GM12873 (cell line): ENCODE measurements at regions not wholly inside any gene's neighbourhood (a gene's known extent, or its start where the extent isn't known, plus 50 kb on each side); places are given as distances from the start of the nearest gene placed in this dataset.

Experiments
- TF ChIP-seq, protein P1 (sequence below): IDR thresholded peaks from 2 replicates; pipeline ENCODE4 v1.5.1; 2012; ENCODE audit warnings: low read depth, mild to moderate bottlenecking, moderate library complexity, low read length, control low read depth; ENCODE audit not compliant: insufficient read depth; ENCODE audit errors: missing control alignments

DNA sequence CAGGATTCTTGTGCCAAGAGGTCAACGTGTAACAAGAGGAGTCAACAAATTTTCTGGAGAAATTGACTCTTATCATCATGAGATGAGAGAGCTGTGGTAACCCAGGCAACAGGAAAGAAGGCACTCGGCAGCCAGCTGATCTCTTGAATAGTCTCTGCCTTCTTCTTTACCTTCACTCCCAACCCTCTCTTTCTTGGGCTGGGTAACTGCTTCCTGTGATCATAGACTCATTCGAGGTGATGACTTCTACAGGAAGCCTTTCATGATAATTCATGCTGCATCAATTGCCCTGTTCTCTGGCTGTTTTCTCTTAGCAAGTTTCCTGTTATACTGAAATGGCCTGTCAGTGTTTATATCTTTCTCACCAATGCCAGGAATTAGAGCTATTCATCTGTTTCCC is 70.8 kb upstream of the FSTL5 start:
- TF ChIP-seq, protein P1, sequence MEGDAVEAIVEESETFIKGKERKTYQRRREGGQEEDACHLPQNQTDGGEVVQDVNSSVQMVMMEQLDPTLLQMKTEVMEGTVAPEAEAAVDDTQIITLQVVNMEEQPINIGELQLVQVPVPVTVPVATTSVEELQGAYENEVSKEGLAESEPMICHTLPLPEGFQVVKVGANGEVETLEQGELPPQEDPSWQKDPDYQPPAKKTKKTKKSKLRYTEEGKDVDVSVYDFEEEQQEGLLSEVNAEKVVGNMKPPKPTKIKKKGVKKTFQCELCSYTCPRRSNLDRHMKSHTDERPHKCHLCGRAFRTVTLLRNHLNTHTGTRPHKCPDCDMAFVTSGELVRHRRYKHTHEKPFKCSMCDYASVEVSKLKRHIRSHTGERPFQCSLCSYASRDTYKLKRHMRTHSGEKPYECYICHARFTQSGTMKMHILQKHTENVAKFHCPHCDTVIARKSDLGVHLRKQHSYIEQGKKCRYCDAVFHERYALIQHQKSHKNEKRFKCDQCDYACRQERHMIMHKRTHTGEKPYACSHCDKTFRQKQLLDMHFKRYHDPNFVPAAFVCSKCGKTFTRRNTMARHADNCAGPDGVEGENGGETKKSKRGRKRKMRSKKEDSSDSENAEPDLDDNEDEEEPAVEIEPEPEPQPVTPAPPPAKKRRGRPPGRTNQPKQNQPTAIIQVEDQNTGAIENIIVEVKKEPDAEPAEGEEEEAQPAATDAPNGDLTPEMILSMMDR, result no peak

DNA sequence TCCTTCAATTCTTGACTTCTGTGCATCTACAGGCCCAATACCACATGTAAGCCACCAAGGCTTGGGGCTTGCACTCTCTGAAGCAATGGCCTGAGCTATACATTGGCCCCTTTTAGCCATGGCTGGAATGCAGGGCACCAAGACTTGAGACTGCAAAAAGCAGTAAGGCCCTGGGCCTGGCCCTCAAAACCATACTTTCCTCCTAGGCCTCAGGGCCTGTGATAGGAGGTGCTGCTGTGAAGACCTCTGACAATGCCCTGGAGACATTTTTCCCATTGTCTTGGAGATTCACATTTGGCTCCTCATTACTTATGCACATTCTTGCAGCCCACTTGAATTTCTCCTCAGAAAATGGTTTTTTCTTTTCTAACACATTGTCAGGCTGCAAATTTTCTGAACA is 68.5 kb upstream of the FSTL5 start:
- TF ChIP-seq, protein P1, result no peak

DNA sequence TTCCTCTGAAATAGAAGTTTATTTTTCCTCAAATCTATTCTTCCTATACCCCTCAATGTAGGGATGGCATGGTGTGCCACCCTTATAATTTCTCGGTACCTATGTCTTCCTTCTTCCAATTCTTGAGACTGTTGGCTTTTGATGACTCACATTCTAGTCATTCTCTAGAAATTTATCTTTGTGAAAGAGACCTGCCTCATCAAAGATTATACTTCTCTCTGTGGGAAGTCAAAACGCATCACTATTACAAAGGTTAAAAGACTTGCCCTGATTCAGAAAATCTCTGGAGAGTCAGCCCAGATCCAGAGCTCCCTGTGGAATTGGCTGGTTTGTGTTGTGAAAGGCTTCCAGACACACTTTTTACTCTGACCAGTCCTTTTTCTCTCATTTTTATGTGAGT is 65.9 kb upstream of the FSTL5 start:
- TF ChIP-seq, protein P1, result no peak

DNA sequence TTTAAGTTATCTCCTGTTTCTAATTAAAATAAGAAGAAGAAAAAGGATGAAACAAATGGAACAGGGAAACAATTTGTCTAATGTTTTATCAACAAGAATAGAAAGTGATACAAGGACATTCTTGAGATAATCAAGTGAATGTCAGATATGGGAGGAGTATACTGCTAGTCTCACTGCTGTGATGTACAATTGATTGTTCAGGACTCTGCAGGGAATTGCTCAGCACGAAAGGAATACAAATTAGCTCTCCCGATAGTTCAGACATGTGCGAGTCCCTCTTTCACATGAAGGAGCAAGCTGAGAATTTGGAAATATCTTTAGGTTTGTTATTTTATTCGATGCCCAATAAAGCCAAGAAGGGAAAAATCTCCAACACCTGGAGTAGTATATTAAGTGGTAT is 57.3 kb upstream of the FSTL5 start:
- TF ChIP-seq, protein P1, result no peak
